GM12865 (cell line): ENCODE measurements at regions not wholly inside any gene's neighbourhood (a gene's known extent, or its start where the extent isn't known, plus 50 kb on each side); places are given as distances from the start of the nearest gene placed in this dataset.

Experiments used
- DNase-seq: peaks from one replicate; pipeline ENCODE4 v3.0.0; 2010; ENCODE audit warnings: low read depth
- H3K4me3 ChIP-seq: 2 replicates; pipeline ENCODE4 v1.5.1; 2011; ENCODE audit warnings: mild to moderate bottlenecking, low read depth, low read length, control low read depth
- TF ChIP-seq, protein P1 (sequence below): IDR thresholded peaks from 2 replicates; pipeline ENCODE4 v1.5.1; 2011; ENCODE audit warnings: low read length, control low read depth, low read depth, inconsistent platforms; ENCODE audit not compliant: insufficient read depth; ENCODE audit errors: missing control alignments

DNA sequence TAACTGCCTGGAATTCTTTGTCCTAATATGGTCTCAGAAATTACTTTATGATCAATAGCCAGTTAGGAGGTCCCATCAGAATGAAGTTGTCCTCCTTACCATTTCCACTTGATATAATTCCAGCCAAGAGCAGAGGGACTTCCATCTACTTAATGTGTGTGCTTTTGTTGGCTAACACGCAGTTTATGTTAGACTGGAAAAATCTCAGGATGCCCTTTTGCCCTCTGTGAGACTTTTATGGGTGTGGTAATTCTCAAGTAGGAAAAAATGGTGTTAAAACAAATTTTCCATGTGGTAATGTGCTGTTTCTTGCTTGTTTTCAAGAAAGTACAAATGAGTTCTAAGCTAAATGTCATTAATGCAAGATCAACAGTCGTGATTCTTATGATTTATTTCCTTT is 327.1 kb downstream of the MTRR start:
- no peak for DNase-seq
- TF ChIP-seq, protein P1, sequence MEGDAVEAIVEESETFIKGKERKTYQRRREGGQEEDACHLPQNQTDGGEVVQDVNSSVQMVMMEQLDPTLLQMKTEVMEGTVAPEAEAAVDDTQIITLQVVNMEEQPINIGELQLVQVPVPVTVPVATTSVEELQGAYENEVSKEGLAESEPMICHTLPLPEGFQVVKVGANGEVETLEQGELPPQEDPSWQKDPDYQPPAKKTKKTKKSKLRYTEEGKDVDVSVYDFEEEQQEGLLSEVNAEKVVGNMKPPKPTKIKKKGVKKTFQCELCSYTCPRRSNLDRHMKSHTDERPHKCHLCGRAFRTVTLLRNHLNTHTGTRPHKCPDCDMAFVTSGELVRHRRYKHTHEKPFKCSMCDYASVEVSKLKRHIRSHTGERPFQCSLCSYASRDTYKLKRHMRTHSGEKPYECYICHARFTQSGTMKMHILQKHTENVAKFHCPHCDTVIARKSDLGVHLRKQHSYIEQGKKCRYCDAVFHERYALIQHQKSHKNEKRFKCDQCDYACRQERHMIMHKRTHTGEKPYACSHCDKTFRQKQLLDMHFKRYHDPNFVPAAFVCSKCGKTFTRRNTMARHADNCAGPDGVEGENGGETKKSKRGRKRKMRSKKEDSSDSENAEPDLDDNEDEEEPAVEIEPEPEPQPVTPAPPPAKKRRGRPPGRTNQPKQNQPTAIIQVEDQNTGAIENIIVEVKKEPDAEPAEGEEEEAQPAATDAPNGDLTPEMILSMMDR, result no peak
- no peak overlapping the region for H3K4me3 ChIP-seq

DNA sequence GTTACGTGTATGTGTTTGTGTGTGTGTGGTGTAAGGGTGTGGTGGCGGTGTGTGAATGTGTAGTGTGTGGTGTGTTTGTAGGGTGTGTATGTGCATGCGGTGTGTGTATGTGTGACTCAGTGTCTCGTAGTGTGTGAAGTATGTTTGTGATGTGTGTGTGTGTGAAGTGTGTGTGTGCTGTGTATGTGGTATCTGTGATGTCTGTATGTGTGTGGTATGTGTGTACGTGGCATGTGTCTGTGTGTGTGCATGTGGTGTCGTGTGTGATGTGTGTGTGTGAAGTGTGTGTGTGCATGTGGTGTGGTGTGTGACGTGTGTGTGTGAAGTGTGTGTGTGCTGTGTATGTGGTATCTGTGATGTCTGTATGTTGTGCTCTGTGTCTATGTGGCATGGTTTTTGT is 339.4 kb downstream of the MTRR start:
- TF ChIP-seq, protein P1, result no peak
- H3K4me3 ChIP-seq, result no peak overlapping the region
- DNase-seq, result no peak

DNA sequence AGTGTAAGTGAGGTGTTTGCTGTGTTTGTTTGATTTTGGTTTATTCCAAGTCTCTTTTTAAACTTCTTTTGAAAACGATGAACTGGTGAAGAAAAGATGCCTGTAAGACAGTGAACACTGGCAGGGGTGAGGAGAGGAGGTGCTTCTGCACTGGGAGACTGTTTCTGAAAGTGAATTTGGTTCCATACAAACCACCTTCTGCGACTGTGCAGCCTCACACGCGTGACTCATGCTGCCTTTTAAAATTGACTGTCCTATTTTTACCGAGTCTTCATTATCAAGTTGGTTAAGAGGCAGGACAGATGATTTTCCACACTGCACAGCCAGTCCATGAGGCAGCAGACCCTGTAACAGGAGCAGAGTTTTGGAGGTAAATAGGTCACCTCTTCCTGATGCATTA is 340.6 kb downstream of the MTRR start:
- no peak overlapping the region for H3K4me3 ChIP-seq
- no peak for DNase-seq
- TF ChIP-seq, protein P1, result no peak

DNA sequence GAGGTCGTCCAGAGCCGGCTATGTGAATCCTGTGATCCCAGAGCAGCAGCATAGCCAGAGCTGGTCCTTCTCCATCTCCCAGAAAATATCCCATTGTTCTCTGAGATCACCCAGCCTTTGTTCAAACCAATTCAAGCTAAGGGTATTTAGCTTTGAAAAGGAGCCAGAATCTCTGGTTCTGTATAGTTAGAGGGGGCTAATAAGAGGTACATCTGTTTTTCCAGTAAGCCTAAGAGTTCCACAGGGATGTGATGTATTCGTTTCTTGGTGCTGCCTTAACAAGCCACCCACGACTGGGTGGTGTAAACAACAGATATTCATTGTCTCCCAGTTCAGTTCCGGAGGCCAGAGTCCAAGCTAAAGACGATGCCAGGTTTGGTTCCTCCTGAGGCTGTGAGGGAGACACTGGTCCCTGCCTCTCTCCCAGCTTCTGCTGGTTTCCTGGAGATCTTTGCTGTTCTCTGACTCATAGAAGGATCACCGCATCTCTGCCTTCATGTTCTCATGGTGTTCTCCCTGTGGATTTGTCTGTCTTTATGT is 344.8 kb downstream of the MTRR start:
- no peak overlapping the region for H3K4me3 ChIP-seq
- TF ChIP-seq, protein P1, result no peak
- DNase-seq, result no peak

DNA sequence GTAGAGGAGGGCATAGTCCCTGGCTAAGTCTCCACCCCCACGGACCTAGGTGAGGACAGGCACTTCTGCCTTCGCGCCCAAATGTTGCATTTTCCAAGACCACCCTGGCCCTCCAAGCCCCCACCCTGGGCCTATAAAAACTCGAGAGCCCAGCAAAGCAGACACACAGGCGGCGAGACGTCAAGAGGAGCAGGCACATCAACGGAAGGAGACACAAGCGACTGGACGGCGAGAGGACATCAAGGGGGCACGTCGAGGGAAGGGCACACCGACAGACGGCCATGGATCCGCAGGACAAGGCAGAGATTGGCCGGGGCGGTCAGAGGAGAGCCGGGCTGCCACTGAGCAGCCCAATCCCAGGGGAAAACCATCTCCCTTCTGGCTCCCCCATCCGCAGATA is 348.0 kb downstream of the MTRR start:
- no peak overlapping the region for H3K4me3 ChIP-seq
- TF ChIP-seq, protein P1, result no peak
- no peak for DNase-seq

DNA sequence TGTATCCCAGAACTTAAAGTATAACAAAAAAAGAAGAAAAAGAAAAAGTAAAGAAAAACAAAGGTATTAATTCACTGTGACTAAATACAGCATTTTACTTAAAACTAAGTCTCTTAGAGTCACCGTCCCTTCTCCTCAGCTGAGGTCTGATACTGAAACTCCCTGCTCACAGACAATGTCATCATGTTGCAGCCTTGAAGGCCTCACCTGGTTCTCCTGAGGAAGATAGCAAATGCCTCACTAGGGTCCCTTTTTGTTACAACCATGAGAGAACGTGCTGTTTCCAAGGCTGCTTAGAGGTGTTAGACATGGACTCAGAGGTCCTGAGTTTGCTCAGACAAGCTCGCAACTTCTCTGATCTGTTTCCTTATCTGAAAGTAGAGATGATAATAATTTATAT is 357.2 kb downstream of the MTRR start:
- H3K4me3 ChIP-seq, result no peak overlapping the region
- TF ChIP-seq, protein P1, result no peak
- no peak for DNase-seq

DNA sequence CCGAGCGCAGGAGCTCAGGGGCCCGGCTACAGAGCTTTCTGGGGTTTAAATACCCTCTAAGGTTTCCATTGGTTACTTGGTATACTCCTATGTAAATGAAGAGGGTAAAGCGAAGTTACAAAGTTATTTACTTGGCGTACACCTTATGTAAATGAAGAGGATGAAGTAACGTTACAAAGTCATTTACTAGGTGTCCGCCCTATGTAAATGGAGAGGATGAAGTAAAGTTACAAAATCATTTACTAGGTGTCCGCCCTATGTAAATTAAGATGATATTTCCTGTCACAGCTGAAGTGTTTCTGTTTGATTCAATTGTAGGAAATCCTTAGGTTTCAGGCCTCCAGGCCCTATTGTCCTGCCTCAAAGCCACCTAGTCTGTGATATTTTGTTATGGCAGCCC is 358.2 kb downstream of the MTRR start:
- TF ChIP-seq, protein P1, result no peak
- no peak overlapping the region for H3K4me3 ChIP-seq
- DNase-seq, result no peak
